ENCODE measurements at regions not wholly inside any gene's neighbourhood (a gene's known extent, or its start where the extent isn't known, plus 50 kb on each side); places are given as distances from the start of the nearest gene placed in this dataset.

DNA sequence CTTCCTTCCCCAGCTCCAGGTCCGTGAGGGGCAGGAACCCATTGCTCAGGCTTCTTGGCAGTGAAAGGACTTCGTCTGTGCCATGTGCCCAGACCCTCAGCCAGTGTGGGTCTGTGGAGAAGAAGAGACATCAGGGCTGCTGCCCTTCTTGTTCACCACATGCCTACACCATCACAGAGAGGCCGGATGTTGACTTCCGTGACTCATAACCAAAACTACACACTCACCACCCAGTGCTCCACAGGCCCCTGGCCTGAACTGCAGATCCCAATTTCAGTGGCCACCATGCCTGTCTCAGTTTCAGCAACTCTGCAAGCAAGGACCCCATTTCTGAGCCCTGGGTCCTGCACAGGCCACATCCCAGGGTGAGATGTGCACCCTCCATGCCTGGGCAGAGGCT, 332.6 kb upstream of the SALL3 start:
- no peaks in the 10 kb centered on the region for H4K20me1 ChIP-seq (ENCODE audit: insufficient read depth)
- H2AFZ ChIP-seq (ENCODE audit: low read depth), result no peak overlapping the region
- no peaks in the 10 kb centered on the region for H3K4me1 ChIP-seq (ENCODE audit: low read depth, poor library complexity, severe bottlenecking)
- no peak overlapping the region for H3K27ac ChIP-seq
- H3K27me3 ChIP-seq (ENCODE audit: insufficient read depth, low read depth), result no peaks in the 10 kb centered on the region
- no peak overlapping the region for H3K4me3 ChIP-seq (IDR thresholded peaks at IDR 0.05; ENCODE audit: insufficient read depth, low read depth, low read length)
- no peaks in the 10 kb centered on the region for H3K36me3 ChIP-seq (ENCODE audit: insufficient read depth)
- no peak overlapping the region for H3K4me2 ChIP-seq
- TF ChIP-seq, protein P1, sequence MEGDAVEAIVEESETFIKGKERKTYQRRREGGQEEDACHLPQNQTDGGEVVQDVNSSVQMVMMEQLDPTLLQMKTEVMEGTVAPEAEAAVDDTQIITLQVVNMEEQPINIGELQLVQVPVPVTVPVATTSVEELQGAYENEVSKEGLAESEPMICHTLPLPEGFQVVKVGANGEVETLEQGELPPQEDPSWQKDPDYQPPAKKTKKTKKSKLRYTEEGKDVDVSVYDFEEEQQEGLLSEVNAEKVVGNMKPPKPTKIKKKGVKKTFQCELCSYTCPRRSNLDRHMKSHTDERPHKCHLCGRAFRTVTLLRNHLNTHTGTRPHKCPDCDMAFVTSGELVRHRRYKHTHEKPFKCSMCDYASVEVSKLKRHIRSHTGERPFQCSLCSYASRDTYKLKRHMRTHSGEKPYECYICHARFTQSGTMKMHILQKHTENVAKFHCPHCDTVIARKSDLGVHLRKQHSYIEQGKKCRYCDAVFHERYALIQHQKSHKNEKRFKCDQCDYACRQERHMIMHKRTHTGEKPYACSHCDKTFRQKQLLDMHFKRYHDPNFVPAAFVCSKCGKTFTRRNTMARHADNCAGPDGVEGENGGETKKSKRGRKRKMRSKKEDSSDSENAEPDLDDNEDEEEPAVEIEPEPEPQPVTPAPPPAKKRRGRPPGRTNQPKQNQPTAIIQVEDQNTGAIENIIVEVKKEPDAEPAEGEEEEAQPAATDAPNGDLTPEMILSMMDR (conservative IDR thresholded peaks at IDR 0.05; ENCODE audit: low read depth, low read length), result no peak
- no peaks in the 10 kb centered on the region for H3K79me2 ChIP-seq (ENCODE audit: insufficient read depth, low read depth)
- no peak overlapping the region for H3K9ac ChIP-seq

DNA sequence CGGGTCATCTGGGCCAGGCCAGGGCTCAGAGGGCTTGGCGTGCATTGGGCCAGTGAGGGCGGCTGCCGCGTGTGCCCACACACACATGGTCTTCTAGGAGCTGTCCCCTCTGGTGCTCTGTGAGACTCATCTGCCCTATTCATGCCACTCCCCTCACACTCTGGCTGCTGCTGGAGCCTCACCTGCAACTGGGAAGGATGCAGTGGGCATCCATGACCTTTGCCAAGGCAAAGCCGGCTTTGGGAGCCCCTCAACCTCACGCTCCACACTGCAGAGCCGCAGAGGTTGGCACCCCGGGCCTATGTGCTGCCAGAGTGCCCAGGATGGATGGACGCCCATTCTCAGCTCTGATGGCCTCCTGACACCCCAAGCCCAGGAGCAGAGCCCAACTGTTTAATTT, 330.2 kb upstream of the SALL3 start:
- Histone ChIP-seq H3K79me2 (ENCODE audit: insufficient read depth, low read depth) (no peaks in the 10 kb centered on the region), H3K27ac (no peak overlapping the region), H3K9ac (no peak overlapping the region), H2AFZ (ENCODE audit: low read depth) (no peak overlapping the region), H3K36me3 (ENCODE audit: insufficient read depth) (no peaks in the 10 kb centered on the region), H4K20me1 (ENCODE audit: insufficient read depth) (no peaks in the 10 kb centered on the region), H3K4me1 (ENCODE audit: low read depth, poor library complexity, severe bottlenecking) (no peaks in the 10 kb centered on the region), H3K4me2 (no peak overlapping the region), H3K4me3 (IDR thresholded peaks at IDR 0.05; ENCODE audit: insufficient read depth, low read depth, low read length) (no peak overlapping the region), H3K27me3 (ENCODE audit: insufficient read depth, low read depth) (no peaks in the 10 kb centered on the region)
- TF ChIP-seq, protein P1 (conservative IDR thresholded peaks at IDR 0.05; ENCODE audit: low read depth, low read length), result no peak

DNA sequence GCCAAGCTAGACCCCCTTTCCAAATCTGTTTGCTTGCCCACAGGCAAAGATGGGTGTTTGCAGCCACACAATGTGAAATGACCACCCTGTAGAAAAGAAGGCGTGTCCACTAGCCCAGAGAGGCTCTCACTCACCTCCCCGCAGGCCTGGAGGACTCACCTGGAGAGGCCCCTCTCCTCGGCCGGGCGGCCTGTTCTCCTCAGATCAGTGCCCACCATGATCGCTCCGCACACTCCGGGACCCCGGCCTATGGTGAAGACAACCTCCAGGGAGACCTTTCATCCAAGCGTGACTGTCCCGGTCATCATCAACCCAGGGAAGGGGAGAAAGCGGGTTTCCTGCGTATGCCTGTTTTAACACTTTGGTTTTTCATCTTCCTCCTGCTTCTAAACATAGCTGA, 328.7 kb upstream of the SALL3 start:
- no peak overlapping the region for H3K27ac ChIP-seq
- no peaks in the 10 kb centered on the region for H3K27me3 ChIP-seq (ENCODE audit: insufficient read depth, low read depth)
- H3K4me1 ChIP-seq (ENCODE audit: low read depth, poor library complexity, severe bottlenecking), result no peaks in the 10 kb centered on the region
- no peak overlapping the region for H2AFZ ChIP-seq (ENCODE audit: low read depth)
- no peaks in the 10 kb centered on the region for H3K79me2 ChIP-seq (ENCODE audit: insufficient read depth, low read depth)
- no peaks in the 10 kb centered on the region for H4K20me1 ChIP-seq (ENCODE audit: insufficient read depth)
- no peaks in the 10 kb centered on the region for H3K36me3 ChIP-seq (ENCODE audit: insufficient read depth)
- TF ChIP-seq, protein P1 (conservative IDR thresholded peaks at IDR 0.05; ENCODE audit: low read depth, low read length), result no peak
- H3K4me2 ChIP-seq, result no peak overlapping the region
- no peak overlapping the region for H3K4me3 ChIP-seq (IDR thresholded peaks at IDR 0.05; ENCODE audit: insufficient read depth, low read depth, low read length)
- no peak overlapping the region for H3K9ac ChIP-seq

DNA sequence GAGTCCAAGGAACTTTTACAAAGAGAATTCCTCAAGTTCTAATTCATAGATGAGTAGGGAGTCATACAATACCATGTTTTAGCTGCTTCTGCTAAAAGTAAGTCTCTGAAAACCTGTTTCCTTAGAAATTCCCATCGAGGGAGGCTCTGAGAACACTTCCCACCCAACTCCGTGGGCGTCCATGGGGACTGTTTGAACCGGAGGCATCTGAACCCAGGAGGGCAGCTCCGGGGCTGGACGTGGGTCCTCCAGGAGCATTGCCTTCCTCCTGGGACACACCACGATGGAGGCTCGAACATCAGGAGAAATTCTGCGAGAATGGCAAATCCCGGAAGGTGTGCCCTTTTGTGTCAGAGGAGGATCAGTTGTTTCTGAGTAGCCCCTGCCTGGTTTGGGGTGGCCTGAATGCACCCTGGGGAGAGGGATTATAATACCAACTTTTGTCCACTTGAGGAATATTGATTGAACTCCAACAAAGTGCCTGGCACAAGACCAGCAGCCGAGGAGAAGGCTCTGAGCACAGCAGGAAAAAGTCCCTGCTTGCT, 327.5 kb upstream of the SALL3 start:
- no peak overlapping the region for H3K9ac ChIP-seq
- TF ChIP-seq, protein P1 (conservative IDR thresholded peaks at IDR 0.05; ENCODE audit: low read depth, low read length), result no peak
- no peaks in the 10 kb centered on the region for H3K36me3 ChIP-seq (ENCODE audit: insufficient read depth)
- H3K4me1 ChIP-seq (ENCODE audit: low read depth, poor library complexity, severe bottlenecking), result no peaks in the 10 kb centered on the region
- no peak overlapping the region for H3K4me2 ChIP-seq
- no peak overlapping the region for H3K27ac ChIP-seq
- H4K20me1 ChIP-seq (ENCODE audit: insufficient read depth), result no peaks in the 10 kb centered on the region
- H3K4me3 ChIP-seq (IDR thresholded peaks at IDR 0.05; ENCODE audit: insufficient read depth, low read depth, low read length), result no peak overlapping the region
- no peak overlapping the region for H2AFZ ChIP-seq (ENCODE audit: low read depth)
- H3K79me2 ChIP-seq (ENCODE audit: insufficient read depth, low read depth), result no peaks in the 10 kb centered on the region
- no peaks in the 10 kb centered on the region for H3K27me3 ChIP-seq (ENCODE audit: insufficient read depth, low read depth)

Measured in KMS-11 (cell line).